ENCODE measurements at regions not wholly inside any gene's neighbourhood (a gene's known extent, or its start where the extent isn't known, plus 50 kb on each side); places are given as distances from the start of the nearest gene placed in this dataset.

DNA sequence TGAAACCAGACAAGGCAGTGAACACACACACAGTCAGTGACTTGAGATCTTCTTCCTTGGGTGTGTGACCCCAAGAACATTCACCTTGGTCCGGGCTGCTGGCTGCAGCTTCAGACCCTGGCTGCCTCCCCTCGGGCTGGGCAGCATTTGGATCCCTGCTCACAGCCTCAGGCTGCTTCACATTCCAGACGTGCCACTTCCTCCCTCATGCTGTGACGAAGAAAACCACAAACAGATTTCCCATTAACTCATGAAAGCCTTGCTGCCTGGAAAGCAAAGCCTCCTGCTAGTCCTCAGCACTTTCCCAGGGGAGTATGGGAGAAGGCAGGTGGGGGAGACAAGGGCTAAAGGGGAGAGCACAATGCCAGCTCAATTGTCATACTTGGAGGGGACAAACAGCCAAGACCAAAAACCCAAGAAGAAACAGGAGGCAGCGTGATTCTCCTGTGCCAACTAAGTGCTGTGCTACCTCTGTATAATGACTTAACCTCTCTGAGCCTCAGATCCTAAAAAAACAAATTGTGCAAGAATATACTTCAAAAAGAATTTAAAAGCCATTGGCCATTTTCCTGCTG, 594.6 kb upstream of the BRINP1 start:
- no peak overlapping the region for H3K4me3 ChIP-seq (ENCODE audit: low read depth, low read length)
- DNase-seq (ENCODE audit: low read depth) (peak; percentile 64), FAIRE-seq (no peak)
- H3K27me3 ChIP-seq (ENCODE audit: control insufficient read depth, insufficient read depth, low read length), result no peaks in the 10 kb centered on the region
- TF ChIP-seq, protein P1, sequence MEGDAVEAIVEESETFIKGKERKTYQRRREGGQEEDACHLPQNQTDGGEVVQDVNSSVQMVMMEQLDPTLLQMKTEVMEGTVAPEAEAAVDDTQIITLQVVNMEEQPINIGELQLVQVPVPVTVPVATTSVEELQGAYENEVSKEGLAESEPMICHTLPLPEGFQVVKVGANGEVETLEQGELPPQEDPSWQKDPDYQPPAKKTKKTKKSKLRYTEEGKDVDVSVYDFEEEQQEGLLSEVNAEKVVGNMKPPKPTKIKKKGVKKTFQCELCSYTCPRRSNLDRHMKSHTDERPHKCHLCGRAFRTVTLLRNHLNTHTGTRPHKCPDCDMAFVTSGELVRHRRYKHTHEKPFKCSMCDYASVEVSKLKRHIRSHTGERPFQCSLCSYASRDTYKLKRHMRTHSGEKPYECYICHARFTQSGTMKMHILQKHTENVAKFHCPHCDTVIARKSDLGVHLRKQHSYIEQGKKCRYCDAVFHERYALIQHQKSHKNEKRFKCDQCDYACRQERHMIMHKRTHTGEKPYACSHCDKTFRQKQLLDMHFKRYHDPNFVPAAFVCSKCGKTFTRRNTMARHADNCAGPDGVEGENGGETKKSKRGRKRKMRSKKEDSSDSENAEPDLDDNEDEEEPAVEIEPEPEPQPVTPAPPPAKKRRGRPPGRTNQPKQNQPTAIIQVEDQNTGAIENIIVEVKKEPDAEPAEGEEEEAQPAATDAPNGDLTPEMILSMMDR (IDR thresholded peaks at IDR 0.05; ENCODE audit: insufficient read depth, low read length, severe bottlenecking), result no peak
- no peaks in the 10 kb centered on the region for H3K36me3 ChIP-seq (ENCODE audit: control insufficient read depth, insufficient read depth, low read length)

DNA sequence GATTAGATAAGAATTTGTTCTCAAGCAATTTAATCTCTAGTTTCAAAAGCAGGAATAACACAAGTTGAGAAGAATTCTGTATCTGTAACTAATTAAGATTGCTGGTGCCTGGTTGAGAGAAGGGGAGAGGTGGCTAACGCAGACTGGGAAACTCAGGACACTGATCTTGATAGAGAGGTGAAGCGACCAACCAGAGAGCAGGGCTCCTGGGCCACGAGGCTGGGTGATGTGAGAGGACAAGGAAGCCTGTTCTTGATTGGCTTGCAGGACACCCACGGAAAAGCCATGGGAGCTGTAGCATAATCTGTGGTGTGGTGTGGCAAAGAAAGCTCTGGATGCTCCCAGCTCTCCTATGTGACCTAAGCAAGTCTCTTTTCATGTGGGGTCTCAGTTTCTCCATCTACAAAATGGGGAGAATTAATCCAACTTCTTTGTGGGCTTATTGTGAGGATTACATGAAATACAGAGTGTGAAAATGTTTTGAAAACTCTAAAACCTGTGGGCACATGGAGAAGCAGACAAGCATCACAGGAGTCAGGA, 594.1 kb upstream of the BRINP1 start:
- Histone ChIP-seq H3K4me3 (ENCODE audit: low read depth, low read length) (no peak overlapping the region), H3K27me3 (ENCODE audit: control insufficient read depth, insufficient read depth, low read length) (no peaks in the 10 kb centered on the region), H3K36me3 (ENCODE audit: control insufficient read depth, insufficient read depth, low read length) (no peaks in the 10 kb centered on the region)
- TF ChIP-seq, protein P1 (IDR thresholded peaks at IDR 0.05; ENCODE audit: insufficient read depth, low read length, severe bottlenecking), result no peak
- DNase-seq (ENCODE audit: low read depth), result no peak
- FAIRE-seq, result no peak

DNA sequence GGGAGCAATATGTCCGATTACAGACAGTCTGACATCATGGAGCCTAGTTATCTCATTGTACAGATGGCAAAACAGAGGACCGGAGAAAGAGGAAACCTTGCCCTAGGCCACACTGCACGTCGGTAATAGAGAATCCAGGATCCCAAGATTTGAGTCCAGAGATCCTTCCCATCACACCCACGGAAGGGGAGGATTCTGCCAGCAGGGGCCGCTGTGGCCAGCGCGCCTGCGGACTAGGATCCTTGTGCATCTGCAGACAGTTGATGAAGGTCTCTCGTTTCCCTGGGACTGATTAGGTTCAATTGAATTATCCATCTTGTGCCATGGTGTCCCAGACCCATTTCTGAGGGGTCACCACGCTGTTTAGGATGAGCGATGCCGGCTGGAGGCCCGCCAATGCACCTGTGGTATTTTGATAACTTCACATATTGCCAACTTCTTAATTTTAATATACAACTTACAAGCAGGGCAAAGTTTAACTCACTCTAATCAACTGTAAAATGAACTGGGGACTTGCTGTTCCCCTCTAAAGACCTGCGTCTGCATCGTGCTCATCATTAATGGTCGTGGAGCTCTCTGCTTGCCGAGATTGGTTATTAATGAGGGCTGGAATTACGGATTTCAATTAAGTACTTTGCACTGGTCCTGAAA, 592.7 kb upstream of the BRINP1 start:
- TF ChIP-seq, protein P1 (IDR thresholded peaks at IDR 0.05; ENCODE audit: insufficient read depth, low read length, severe bottlenecking), result peak; percentile 73
- FAIRE-seq (peak; percentile 83), DNase-seq (ENCODE audit: low read depth) (peak; percentile 18)
- H3K4me3 ChIP-seq (ENCODE audit: low read depth, low read length), result no peak overlapping the region
- no peaks in the 10 kb centered on the region for H3K36me3 ChIP-seq (ENCODE audit: control insufficient read depth, insufficient read depth, low read length)
- H3K27me3 ChIP-seq (ENCODE audit: control insufficient read depth, insufficient read depth, low read length), result no peaks in the 10 kb centered on the region

DNA sequence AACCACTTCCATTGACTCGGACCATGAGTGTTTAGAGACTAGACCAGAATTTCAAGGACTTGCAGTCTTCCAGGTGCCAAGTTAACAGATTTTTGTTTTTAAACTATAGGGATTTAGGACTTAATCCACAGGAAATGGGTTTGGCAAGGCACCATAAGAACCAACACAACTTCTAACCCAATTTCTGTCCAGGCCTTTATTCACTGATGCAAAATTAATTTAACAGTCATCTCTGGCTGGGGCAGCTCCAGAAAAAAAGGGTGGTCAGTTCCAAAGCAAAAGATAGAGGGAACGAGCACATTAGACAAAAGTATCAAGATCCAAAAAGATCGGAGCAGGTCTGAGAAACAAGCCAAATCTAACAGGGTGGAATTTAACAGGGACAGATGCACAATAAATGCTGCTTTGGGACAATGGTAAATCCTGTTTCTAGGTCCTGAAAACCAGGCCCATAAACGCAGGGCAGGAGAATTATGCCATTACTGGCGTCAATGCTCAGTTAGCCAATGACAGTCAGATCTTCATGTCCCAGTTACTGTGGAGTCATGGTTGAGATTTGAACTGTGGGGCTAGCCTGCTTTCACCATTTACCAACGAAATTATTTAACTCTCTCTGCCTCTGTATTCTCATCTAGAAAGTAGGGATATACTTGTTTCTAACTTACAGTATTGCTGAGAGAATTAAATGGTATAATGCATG, 590.8 kb upstream of the BRINP1 start:
- TF ChIP-seq, protein P1 (IDR thresholded peaks at IDR 0.05; ENCODE audit: insufficient read depth, low read length, severe bottlenecking), result no peak
- no peak for DNase-seq (ENCODE audit: low read depth)

DNA sequence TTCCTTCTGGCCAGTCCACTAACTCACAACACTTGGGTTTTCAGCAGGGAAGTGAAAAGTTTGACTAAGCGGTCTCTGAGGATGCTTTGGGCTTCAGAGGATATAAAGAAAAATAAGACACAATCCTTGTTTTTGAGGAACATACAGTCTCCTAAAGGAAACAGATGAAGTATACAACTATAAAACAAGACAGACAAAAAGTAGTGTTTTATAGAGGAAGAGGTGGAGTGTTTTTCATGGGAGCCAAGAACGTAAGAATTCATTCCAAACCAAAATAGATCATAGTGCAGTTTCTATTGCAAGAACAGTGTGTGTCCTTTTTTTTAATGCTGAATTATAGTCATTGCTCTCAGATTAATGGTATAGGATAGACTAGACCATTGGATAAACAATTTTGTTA, 586.9 kb upstream of the BRINP1 start:
- Histone ChIP-seq H3K4me3 (ENCODE audit: low read depth, low read length) (no peak overlapping the region), H3K36me3 (ENCODE audit: control insufficient read depth, insufficient read depth, low read length) (no peaks in the 10 kb centered on the region), H3K27me3 (ENCODE audit: control insufficient read depth, insufficient read depth, low read length) (no peaks in the 10 kb centered on the region)
- TF ChIP-seq, protein P1 (IDR thresholded peaks at IDR 0.05; ENCODE audit: insufficient read depth, low read length, severe bottlenecking), result no peak
- DNase-seq (ENCODE audit: low read depth) (no peak), FAIRE-seq (no peak)

More for the DNA sequence above, 590.8 kb upstream of the BRINP1 start:
- no peak overlapping the region for H3K4me3 ChIP-seq (ENCODE audit: low read depth, low read length)
- no peaks in the 10 kb centered on the region for H3K36me3 ChIP-seq (ENCODE audit: control insufficient read depth, insufficient read depth, low read length)
- FAIRE-seq, result no peak
- no peaks in the 10 kb centered on the region for H3K27me3 ChIP-seq (ENCODE audit: control insufficient read depth, insufficient read depth, low read length)

All from bronchial epithelial cell (primary cell).